ENCODE measurements at regions not wholly inside any gene's neighbourhood (a gene's known extent, or its start where the extent isn't known, plus 50 kb on each side); places are given as distances from the start of the nearest gene placed in this dataset.
"Not testable (repeated sequence)": the region's sequence is repeated elsewhere in the genome, so short reads cannot be mapped to it uniquely, and the experiment has no call there.

GRCh38 chr5:123735384-123735783 is 223.4 kb downstream of the CSNK1G3 start:
- DNase-seq (ENCODE audit: low read depth), result no peak

DNA sequence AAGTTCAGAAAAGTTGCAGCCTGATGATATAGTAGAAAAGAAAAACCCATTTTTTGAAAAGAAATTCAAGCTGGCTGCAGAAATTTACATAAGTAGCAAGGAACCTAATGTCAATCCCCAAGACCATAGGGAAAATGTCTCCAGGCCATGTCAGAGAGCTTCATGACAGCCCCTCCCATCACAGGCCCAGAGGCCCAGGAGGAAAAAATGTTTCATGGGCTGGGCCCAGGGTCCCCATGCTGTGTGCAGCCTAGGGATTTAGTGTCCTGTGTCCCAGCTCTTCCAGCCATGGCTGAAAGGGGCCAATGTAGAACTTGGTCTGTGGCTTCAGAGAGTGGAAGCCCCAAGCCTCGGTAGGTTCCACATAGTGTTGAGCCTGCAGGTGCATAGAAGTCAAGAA is 220.3 kb downstream of the CSNK1G3 start:
- no peak for DNase-seq (ENCODE audit: low read depth)

- peak; percentile 29 for DNase-seq (ENCODE audit: low read depth)
These were observed 210.5 kb downstream of the CSNK1G3 start for GRCh38 chr5:123722451-123722850.

DNA sequence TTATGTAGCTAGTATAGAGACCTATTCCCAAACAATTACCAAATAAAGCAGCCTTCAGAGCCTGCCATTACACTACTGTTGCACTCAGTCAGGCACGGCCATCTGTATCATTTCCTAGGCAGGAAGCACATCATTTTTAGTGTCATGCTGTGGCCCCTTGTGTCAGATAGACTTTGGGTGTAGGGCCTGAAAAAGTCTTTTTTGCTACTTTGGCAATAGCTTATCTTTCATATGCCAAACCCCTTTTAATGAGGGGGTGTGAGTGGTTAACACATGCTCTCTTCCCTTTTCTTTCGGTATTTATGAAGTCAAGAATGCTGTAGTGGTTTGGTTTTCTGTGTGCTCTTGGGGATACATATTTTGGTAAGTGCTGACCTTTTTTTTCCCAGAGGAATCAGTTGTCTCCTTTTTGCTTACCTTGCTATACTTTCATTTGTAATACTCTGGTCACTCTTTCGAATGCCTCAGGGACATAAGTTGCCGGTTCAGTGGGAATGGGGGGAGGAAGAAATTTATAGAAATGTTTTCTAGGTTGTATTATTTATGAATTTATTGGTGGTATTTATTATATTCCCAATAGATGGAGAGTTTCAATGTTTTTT is 209.8 kb downstream of the CSNK1G3 start:
- DNase-seq (ENCODE audit: low read depth), result no peak

- peak; percentile 31 for DNase-seq (ENCODE audit: low read depth)
These were observed 209.0 kb downstream of the CSNK1G3 start for GRCh38 chr5:123720955-123721354.

- DNase-seq (ENCODE audit: low read depth), result no peak
These were observed 208.4 kb downstream of the CSNK1G3 start for GRCh38 chr5:123720339-123720738.

DNA sequence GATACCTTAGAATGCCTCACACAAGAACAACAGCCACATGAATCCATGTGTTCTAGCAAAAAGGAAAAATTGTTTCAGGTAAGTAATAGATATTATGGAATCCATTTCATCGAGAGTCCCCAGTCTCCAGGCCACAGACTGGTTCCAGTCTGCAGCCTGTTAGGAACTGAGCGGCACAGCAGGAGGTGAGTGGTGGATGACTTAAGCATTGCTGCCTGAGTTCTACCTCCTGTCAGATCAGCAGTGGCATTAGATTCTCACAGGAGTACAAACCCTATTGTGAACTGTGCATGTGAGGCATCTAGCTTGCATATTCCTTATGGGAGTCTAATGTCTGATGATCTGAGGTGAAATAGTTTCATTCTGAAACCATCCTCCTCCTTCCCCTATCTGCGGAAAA is 207.0 kb downstream of the CSNK1G3 start:
- DNase-seq (ENCODE audit: low read depth), result peak; percentile 74

DNA sequence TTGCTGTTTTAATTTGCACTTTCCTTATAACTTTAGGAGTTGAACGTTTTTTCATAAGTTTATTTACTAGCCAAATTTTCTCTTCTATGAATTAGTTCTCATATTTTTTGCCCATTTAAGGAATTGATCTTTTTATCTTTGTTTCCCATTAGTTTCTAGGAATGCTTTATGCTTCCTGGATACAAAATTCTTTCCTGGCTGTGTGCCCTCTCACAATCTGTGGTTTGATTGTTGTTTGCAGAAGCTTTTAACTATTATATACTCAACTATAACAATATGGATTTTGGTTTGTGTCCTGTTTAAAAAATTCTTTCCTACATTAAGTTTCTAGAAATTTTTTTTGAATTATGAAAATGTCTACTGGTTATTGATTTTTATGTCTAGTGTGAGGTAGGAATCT is 206.3 kb downstream of the CSNK1G3 start:
- no peak for DNase-seq (ENCODE audit: low read depth)

- DNase-seq (ENCODE audit: low read depth), result peak; percentile 87
These were observed 205.2 kb downstream of the CSNK1G3 start for GRCh38 chr5:123717139-123717538.

GRCh38 chr5:123710031-123710430 is 198.1 kb downstream of the CSNK1G3 start:
- DNase-seq (ENCODE audit: low read depth), result no peak

DNA sequence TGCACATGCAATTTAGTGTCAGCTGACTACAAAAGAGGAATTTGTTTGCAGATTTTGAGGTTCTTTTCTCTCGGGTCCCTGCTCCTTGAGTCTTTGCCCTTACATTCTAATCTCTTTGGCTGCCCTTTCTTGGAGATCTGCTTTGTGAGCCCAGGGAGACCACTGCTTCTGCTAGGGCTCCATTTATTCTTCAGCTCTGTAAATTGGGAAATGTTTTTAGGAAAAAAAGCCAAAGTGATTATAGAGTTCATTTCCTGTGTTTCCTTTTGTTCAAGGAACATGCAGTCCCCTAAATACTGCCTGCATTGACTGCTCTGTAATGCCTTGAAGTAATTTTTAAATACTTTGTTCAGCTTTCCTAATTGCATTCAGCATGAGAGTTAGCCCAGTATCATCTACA is 197.4 kb downstream of the CSNK1G3 start:
- DNase-seq (ENCODE audit: low read depth), result no peak

DNA sequence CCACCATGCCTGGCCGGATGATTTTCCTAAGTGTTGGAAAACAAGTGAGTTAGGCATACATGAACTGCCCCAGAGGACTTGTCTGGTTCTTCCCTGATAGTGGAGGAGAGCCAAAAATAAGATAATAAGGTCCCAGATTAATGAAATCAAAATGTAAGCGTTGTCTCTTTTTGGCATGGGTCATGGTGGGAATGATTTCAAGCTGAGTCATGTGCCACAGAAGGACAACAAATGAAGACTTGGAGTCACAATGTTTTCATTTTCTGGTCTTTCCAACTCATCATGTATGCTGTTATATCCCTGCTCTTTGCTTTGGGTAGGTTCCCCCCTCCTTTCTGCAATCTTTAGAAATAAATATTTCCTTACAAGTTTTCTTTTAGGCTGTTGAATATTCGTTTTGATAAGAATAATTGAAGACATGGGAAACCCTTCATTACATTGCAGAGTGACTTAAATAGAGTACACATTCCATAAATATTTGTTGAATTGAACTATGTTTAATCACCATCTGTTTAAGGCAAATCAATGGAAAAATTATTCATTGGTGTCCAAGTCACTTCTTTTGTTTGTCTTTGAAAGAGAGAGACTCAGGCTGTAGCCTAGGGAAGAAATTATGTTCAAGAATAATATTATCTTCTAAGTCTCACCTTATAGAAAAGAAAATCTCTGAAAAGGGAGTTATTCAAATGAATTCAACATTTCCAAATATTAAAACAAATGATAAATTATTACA is 196.3 kb downstream of the CSNK1G3 start:
- peak; percentile 97 for DNase-seq (ENCODE audit: low read depth)

- no peak for DNase-seq (ENCODE audit: low read depth)
These were observed 194.6 kb downstream of the CSNK1G3 start for GRCh38 chr5:123706531-123706930.

DNA sequence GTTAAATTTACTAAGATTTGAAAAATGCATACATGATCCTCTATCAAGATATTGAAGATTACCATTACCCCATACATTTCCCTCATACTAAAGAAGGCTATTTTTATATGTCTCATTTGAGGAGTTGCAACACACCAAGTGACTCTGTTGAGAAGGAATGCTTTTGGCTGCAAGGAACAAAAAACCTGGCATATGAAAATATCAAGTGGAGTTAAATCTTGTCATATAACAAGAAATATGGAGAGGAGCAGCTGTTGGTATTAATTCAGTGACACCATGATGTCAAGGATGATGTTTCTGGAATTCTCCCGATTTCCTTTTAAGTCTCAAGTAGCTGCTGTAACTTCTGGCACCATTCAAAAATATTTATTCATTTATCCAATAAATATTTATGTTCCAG is 193.8 kb downstream of the CSNK1G3 start:
- DNase-seq (ENCODE audit: low read depth), result peak; percentile 94

- no peak for DNase-seq (ENCODE audit: low read depth)
These were observed 189.7 kb downstream of the CSNK1G3 start for GRCh38 chr5:123701511-123702200.

DNA sequence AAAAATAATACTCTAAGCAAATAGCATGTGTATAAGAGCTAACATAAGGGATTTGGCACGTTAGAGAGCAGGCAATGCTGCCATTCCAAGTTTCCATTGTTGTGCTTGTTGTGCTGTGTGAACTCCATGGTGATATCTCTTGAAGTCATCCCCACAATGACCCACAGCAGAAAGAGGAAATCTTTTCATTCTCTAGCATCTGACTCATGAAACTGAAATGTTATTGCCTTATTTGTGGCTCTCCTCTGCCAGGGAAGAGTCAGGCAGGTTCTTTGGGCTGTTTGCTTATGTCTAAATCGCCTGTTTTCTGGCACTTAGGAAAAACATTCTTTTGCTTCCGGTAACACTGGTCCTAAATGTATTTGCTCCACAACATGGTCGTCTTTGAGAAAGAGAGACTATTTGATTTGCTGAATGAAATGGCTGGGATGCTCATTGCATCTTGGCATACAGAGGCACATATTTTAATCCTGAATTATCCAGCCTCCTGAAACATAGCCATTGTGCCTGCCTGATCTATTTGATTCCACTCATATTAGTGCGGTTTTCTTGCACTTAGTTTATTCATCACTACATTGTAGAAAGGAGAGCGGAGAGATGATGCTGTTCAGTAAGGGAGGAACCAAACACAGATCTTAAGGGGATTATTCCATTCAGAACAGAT is 188.8 kb downstream of the CSNK1G3 start:
- DNase-seq (ENCODE audit: low read depth), result peak; percentile 98

DNA sequence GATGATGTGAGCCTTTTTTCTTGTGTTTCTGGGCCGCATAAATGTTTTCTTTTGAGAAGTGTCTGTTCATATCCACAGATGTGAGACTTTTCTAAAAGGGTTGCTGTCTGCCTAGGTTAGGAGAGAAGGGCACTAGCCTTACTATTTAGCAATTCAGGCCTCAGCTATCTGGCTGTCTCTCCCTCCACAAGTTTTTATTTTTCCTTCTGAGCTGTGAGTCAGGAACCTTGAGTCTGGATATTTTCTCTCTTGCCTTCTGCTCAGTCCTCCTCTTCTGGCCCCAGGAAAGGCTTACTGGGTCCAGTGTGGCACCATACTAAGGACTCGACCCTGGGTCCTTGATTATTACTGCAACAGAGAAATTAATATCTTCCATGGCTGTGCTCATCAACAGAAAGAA is 187.6 kb downstream of the CSNK1G3 start:
- DNase-seq (ENCODE audit: low read depth), result no peak

- DNase-seq (ENCODE audit: low read depth), result not testable (repeated sequence)
These were observed 187.0 kb downstream of the CSNK1G3 start for GRCh38 chr5:123698937-123699336.

GRCh38 chr5:123696921-123697341 is 185.0 kb downstream of the CSNK1G3 start:
- peak; percentile 92 for DNase-seq (ENCODE audit: low read depth)

DNA sequence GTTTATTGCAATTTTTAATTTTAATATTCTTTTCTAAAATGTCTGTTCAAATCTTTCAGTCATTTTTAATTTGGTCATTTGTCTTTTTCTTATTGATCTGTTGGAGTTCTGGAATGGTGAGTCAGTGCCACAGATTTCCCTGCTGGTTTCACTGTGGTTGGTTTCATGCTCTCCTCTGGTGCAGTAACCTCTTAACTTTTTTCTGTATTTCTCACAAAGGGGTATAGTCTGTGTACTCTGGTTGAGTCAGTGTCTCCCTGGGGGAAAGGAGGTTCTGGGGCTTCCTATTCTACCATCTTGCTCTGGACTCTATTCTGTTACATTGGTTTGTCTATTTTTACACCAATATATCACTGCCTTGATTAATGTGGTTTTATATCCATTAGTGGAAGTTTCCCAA is 178.8 kb downstream of the CSNK1G3 start:
- DNase-seq (ENCODE audit: low read depth), result peak; percentile 95

GRCh38 chr5:123681061-123681460 is 169.1 kb downstream of the CSNK1G3 start:
- DNase-seq (ENCODE audit: low read depth), result peak; percentile 80

DNA sequence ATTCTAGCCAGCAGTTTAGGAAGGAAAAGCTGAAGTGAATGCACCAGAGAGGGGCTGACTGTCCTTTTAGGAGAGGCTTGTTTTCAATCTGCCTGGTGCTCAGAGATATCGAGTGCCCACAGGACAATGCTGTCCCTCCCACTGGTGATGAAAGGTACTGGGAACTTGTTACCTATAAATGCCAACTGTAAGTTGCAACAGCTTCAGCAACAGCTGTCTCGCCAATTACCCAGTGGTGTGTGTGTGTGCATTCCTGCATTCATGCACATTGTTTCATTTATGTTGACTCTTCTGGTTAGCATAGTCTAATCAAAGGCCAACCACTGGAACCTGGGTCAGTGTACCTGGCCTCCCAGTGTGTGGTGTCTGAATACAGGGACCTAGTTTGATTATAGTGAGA is 161.1 kb downstream of the CSNK1G3 start:
- DNase-seq (ENCODE audit: low read depth), result peak; percentile 72
